T-cell (primary cell): ENCODE measurements at regions not wholly inside any gene's neighbourhood (a gene's known extent, or its start where the extent isn't known, plus 50 kb on each side); places are given as distances from the start of the nearest gene placed in this dataset.

ENCODE experiments used
- ATAC-seq, 4 experiments: fragments of 200-7000 bp in 3 of 4; fragments of 150-1000 bp in 1 of 4; cut with Tn5 transposase; replicated peaks in 1 of 4; 1 replicate in 3 of 4; 2 replicates in 1 of 4; pipeline ENCODE4 v1.10.0; 2021; ENCODE audit warnings: moderate library complexity in 3 of 4, mild to moderate bottlenecking in 2 of 4, moderate number of reproducible peaks in 1 of 4
- CTCF ChIA-PET, 2 donors: fragments of 300-600 bp; sonication (Branson Sonifier 250); formaldehyde crosslinking; loops; one replicate each; lab custom pipeline; 2022; ENCODE audit warnings: antibody characterized with exemption in 2 of 2; lab: Charles Lee
- POLR2A ChIA-PET, 2 donors: fragments of 300-600 bp; sonication (Branson Sonifier 250); formaldehyde crosslinking; loops; one replicate each; lab custom pipeline; 2022; ENCODE audit warnings: antibody characterized with exemption in 2 of 2; lab: Charles Lee
- DNase-seq, 35 experiments: peaks; one replicate each; pipeline versions ENCODE4 v3.0.0 to v3.0.0-alpha.2; 2013 to 2023
- H3K27ac ChIP-seq: one replicate; pipeline ENCODE4 v1.5.1; 2013; ENCODE audit warnings: low read length
- H3K27me3 ChIP-seq, 2 experiments: replicated peaks in 1 of 2; 1 replicate in 1 of 2; 2 replicates in 1 of 2; pipeline versions ENCODE4 v1.6.1 to v1.7.0; 2013; ENCODE audit warnings: low read length in 1 of 2, mixed read lengths in 1 of 2; ENCODE audit not compliant: control insufficient read depth in 2 of 2, insufficient read depth in 2 of 2; ENCODE audit errors: extremely low read depth in 1 of 2
- H3K36me3 ChIP-seq, 2 donors: 1 replicate in 1 of 2; 2 replicates in 1 of 2; pipeline versions ENCODE4 v1.6.1 to v1.7.0; 2013; ENCODE audit warnings: low read length in 1 of 2; ENCODE audit not compliant: control insufficient read depth in 2 of 2, insufficient read depth in 1 of 2; ENCODE audit errors: extremely low read depth in 1 of 2
- H3K4me1 ChIP-seq, 2 experiments: 1 replicate in 1 of 2; 2 replicates in 1 of 2; pipeline versions ENCODE4 v1.6.1 to v1.7.0; 2013; ENCODE audit warnings: low read length in 2 of 2, mixed read lengths in 1 of 2; ENCODE audit not compliant: insufficient read depth in 2 of 2, control insufficient read depth in 1 of 2; ENCODE audit errors: extremely low read depth in 1 of 2
- H3K4me3 ChIP-seq, 2 donors: 1 replicate in 1 of 2; 2 replicates in 1 of 2; pipeline versions ENCODE4 v1.5.1 to v1.7.0; 2013; ENCODE audit warnings: mild to moderate bottlenecking in 2 of 2, low read length in 1 of 2, moderate library complexity in 1 of 2; ENCODE audit not compliant: control insufficient read depth in 1 of 2; ENCODE audit errors: extremely low read depth in 1 of 2
- H3K9me3 ChIP-seq: 2 replicates; pipeline ENCODE4 v1.7.0; 2013
- H3K27ac Mint-ChIP-seq, 2 donors: one replicate each; pipeline ENCODE4 v1.8.0; 2020 to 2021; ENCODE audit warnings: mild to moderate bottlenecking in 2 of 2, mixed read lengths in 2 of 2
- H3K27me3 Mint-ChIP-seq, 2 donors: one replicate each; pipeline ENCODE4 v1.8.0; 2021 to 2022; ENCODE audit warnings: mixed read lengths in 2 of 2
- H3K36me3 Mint-ChIP-seq: one replicate; pipeline ENCODE4 v1.8.0; 2021; ENCODE audit warnings: mixed read lengths
- H3K4me1 Mint-ChIP-seq, 3 donors: one replicate each; pipeline ENCODE4 v1.8.0; 2020 to 2022; ENCODE audit warnings: mixed read lengths in 3 of 3, mild to moderate bottlenecking in 1 of 3
- H3K4me3 Mint-ChIP-seq, 3 donors: one replicate each; pipeline ENCODE4 v1.8.0; 2020 to 2022; ENCODE audit warnings: mild to moderate bottlenecking in 3 of 3, mixed read lengths in 3 of 3, moderate library complexity in 3 of 3
- H3K9me3 Mint-ChIP-seq, 3 donors: one replicate each; pipeline ENCODE4 v1.8.0; 2020 to 2022; ENCODE audit warnings: mixed read lengths in 3 of 3
- WGBS: methylation state at CpG from one replicate; pipeline ENCODE4 v1.1.5; 2013; ENCODE audit warnings: missing lambda C conversion rate; ENCODE audit not compliant: insufficient coverage; 5-methylcytosine and 5-hydroxymethylcytosine counted together

DNA sequence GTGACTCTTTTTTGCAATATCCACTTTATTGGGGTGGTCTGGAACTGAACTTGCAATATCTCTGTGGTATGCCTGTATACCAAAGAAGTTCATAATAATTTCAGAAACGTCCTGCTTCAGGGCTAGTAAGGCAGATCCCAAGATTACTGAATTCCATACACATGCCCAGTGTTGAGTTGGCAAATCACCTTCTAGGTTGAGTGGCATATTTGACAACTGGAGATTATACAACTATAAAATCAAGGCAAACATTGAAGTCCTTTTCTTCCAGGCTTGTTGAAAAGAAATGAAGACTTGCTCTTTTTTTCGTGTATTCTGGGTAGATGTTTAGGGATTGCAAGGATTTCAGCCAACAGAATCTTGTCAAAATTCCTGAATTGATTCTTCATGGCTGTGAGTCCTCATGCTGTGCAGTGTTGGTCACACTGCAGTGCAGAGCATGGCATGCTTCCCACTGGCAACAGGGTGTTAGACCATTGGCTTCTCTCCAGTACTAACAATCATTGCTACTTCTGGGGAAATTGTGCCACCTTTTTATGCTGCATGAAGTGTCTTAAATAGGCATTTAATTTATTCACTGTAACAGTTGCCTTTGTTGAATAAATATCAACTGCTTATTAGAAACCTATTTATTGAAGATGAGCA lies 367.1 kb upstream of the ADGRL4 start:
- Mint-ChIP-seq H3K36me3 (no peaks in the 10 kb centered on the region), H3K27ac (no peak overlapping the region), H3K27me3 (no peaks in the 10 kb centered on the region), H3K4me1 (no peaks in the 10 kb centered on the region), H3K4me3 (no peak overlapping the region), H3K9me3 (peaks cover 0 to 3% (median 3%) of the 10 kb centered on the region in 3 donors)
- H3K27ac ChIP-seq, result no peak overlapping the region
- no peaks in the 10 kb centered on the region for H3K27me3 ChIP-seq
- no peaks in the 10 kb centered on the region for H3K9me3 ChIP-seq
- H3K36me3 ChIP-seq, result no peaks in the 10 kb centered on the region
- no peak overlapping the region for H3K4me3 ChIP-seq
- DNase-seq (no peak), ATAC-seq (no peak)
- ChIA-PET POLR2A (no interaction called here), CTCF (no interaction called here)
- no CpG with 5 or more reads among the region's 2 CpGs for WGBS
- H3K4me1 ChIP-seq, result no peaks in the 10 kb centered on the region

DNA sequence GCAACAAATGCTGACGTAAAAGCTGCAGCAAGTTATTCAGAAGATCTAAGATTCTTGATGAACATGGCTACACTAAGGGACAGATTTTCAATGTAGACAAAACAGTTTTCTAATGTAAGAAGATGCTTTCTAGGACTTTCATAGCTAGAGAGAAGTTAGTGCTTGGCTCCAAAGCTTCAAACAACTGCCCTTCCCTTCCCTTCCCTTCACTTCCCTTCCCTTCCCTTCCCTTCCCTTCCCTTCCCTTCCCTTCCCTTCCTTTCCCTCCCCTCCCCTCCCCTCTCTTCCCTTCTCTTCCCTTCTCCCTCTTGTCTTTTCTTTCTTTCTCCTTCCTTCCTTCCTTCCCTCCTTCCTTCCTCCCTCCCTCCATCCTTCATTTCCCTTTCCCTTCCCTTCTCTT lies 365.3 kb upstream of the ADGRL4 start:
- Histone ChIP-seq H3K27ac (no peak overlapping the region), H3K4me1 (no peaks in the 10 kb centered on the region), H3K4me3 (no peak overlapping the region), H3K9me3 (no peaks in the 10 kb centered on the region), H3K27me3 (no peaks in the 10 kb centered on the region), H3K36me3 (no peaks in the 10 kb centered on the region)
- CTCF ChIA-PET, result no interaction called here
- POLR2A ChIA-PET, result no interaction called here
- H3K4me1 Mint-ChIP-seq, result no peaks in the 10 kb centered on the region
- ATAC-seq (no peak), DNase-seq (no peak)
- no peaks in the 10 kb centered on the region for H3K27me3 Mint-ChIP-seq
- no CpG with 5 or more reads among the region's 1 CpG for WGBS
- no peaks in the 10 kb centered on the region for H3K36me3 Mint-ChIP-seq
- H3K4me3 Mint-ChIP-seq, result no peak overlapping the region
- H3K9me3 Mint-ChIP-seq, result peaks cover 0 to 3% (median 0%) of the 10 kb centered on the region in 3 donors
- no peak overlapping the region for H3K27ac Mint-ChIP-seq

DNA sequence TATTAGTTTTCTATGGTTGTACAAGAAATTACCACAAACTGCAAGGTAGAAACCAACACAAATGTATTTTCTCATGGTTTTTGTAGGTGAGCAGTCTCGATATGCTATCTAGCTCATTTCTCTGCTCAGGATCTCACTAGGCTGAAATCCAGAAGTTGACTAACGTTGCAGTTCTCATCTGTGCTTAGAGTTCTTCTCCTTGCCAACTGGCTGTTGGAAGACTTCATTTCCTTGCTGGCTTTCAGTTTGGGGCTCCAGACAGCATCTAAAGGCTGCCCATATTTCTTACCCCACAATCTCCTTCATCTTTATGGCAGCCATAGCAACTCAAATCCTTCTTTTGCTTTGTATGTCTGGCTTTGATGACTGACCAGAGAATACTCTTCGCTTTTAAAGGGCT lies 362.6 kb upstream of the ADGRL4 start:
- POLR2A ChIA-PET, result no interaction called here
- Histone ChIP-seq H3K4me3 (no peak overlapping the region), H3K9me3 (no peaks in the 10 kb centered on the region), H3K36me3 (no peaks in the 10 kb centered on the region), H3K4me1 (no peaks in the 10 kb centered on the region), H3K27ac (no peak overlapping the region), H3K27me3 (no peaks in the 10 kb centered on the region)
- WGBS, result 37% methylated on average over 2 of the region's 3 CpGs
- ATAC-seq (no peak), DNase-seq (no peak)
- no peaks in the 10 kb centered on the region for H3K36me3 Mint-ChIP-seq
- no peak overlapping the region for H3K4me3 Mint-ChIP-seq
- no peaks in the 10 kb centered on the region for H3K4me1 Mint-ChIP-seq
- CTCF ChIA-PET, result no interaction called here
- peaks cover 0 to 4% (median 0%) of the 10 kb centered on the region in 3 donors for H3K9me3 Mint-ChIP-seq
- no peak overlapping the region for H3K27ac Mint-ChIP-seq
- no peaks in the 10 kb centered on the region for H3K27me3 Mint-ChIP-seq

DNA sequence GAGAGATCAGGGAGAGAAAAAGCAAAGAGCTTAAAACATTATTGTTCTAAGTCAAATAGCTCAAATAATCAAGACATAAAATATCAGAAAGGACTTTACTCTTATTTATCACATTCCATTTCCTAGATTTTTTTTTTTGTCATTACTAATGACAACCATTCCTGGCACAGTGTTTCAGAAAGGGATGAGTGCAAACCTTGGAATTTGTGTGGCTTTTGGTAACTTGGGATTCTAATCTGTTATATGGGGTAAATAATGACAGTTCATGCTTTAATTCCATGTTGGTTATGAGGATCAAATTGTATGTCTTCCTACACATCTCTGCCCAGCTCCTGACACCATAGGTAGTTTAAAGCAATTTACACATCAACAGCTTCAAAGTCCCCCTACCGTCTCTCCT lies 358.4 kb upstream of the ADGRL4 start:
- POLR2A ChIA-PET, result interaction anchor here in 1 of 2 donors (0.7 kb wide), 1 partner anchor 1820 kb away, joined by 3 read pairs; no protein-coding TSS in a partner anchor
- ATAC-seq, result no peak
- no CpG with 5 or more reads among the region's 1 CpG for WGBS

DNA sequence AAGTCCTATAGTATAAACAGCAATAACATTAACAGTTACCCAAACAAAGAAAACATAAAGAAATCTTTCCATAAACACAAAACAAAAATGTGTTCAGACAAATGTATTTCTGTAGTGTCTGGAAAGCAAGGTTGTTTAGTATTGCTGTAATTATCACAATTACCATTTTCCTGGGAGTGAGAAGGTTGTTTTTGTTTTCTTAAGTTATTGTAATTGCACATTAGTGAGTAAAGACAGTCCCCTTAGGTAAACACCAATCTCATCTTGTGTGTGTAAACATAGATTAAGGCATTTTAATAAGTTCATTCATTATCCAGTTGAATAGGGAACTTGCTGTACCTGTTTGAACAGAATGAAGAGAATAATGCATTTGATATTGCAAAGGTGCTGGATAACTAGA lies 356.9 kb upstream of the ADGRL4 start:
- Histone ChIP-seq H3K4me3 (no peak overlapping the region), H3K27ac (no peak overlapping the region), H3K27me3 (no peaks in the 10 kb centered on the region), H3K36me3 (no peaks in the 10 kb centered on the region), H3K4me1 (no peaks in the 10 kb centered on the region), H3K9me3 (no peaks in the 10 kb centered on the region)
- ATAC-seq (no peak), DNase-seq (no peak)
- H3K4me1 Mint-ChIP-seq, result no peaks in the 10 kb centered on the region
- no peak overlapping the region for H3K27ac Mint-ChIP-seq
- no peaks in the 10 kb centered on the region for H3K36me3 Mint-ChIP-seq
- peaks cover 0 to 4% (median 0%) of the 10 kb centered on the region in 3 donors for H3K9me3 Mint-ChIP-seq
- ChIA-PET CTCF (no interaction called here), POLR2A (no interaction called here)
- no peaks in the 10 kb centered on the region for H3K27me3 Mint-ChIP-seq
- no peak overlapping the region for H3K4me3 Mint-ChIP-seq

More for the DNA sequence above, 358.4 kb upstream of the ADGRL4 start:
- Mint-ChIP-seq H3K27me3 (no peaks in the 10 kb centered on the region), H3K4me1 (no peaks in the 10 kb centered on the region), H3K27ac (no peak overlapping the region), H3K4me3 (no peak overlapping the region), H3K36me3 (no peaks in the 10 kb centered on the region), H3K9me3 (peaks cover 0 to 4% (median 0%) of the 10 kb centered on the region in 3 donors)
- Histone ChIP-seq H3K27ac (no peak overlapping the region), H3K4me3 (no peak overlapping the region), H3K36me3 (no peaks in the 10 kb centered on the region), H3K9me3 (no peaks in the 10 kb centered on the region), H3K27me3 (no peaks in the 10 kb centered on the region), H3K4me1 (no peaks in the 10 kb centered on the region)
- no peak for DNase-seq
- CTCF ChIA-PET, result no interaction called here

DNA sequence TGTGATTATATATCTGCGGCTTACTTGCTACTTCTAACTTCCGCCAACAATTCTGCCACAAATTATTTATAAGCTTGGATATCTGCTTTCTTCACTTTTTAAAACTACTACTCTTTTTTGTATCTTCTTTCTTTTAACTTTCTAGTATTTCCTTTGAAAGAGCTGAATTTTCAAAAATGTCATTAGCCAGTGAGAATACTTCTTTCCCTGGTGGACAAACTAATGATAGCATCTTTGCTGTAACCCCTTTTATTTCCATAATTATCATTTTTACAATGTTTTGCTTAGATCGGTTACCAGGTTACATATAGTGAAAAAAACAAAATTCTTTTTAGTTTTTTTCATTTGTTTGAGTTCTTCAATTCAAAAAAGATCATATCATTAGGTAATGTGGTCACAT lies 355.9 kb upstream of the ADGRL4 start:
- WGBS, result no CpG with 5 or more reads among the region's 3 CpGs
- no peaks in the 10 kb centered on the region for H3K4me1 Mint-ChIP-seq
- POLR2A ChIA-PET, result no interaction called here

GRCh38 chr1:79355090-79355489 lies 348.6 kb upstream of the ADGRL4 start:
- H3K4me1 ChIP-seq, result no peaks in the 10 kb centered on the region
- no peaks in the 10 kb centered on the region for H3K27me3 ChIP-seq
- ATAC-seq (no peak), DNase-seq (no peak)
- H3K27ac Mint-ChIP-seq, result no peak overlapping the region
- H3K27me3 Mint-ChIP-seq, result no peaks in the 10 kb centered on the region
- ChIA-PET CTCF (no interaction called here), POLR2A (no interaction called here)
- no peaks in the 10 kb centered on the region for H3K36me3 Mint-ChIP-seq
- WGBS, result 62% methylated on average over 2 of the region's 4 CpGs
- no peak overlapping the region for H3K27ac ChIP-seq
- H3K9me3 Mint-ChIP-seq, result no peaks in the 10 kb centered on the region
- no peak overlapping the region for H3K4me3 ChIP-seq
- H3K9me3 ChIP-seq, result no peaks in the 10 kb centered on the region
- H3K36me3 ChIP-seq, result no peaks in the 10 kb centered on the region
- no peaks in the 10 kb centered on the region for H3K4me1 Mint-ChIP-seq
- H3K4me3 Mint-ChIP-seq, result no peak overlapping the region

More for the DNA sequence above, 355.9 kb upstream of the ADGRL4 start:
- H3K27ac ChIP-seq, result no peak overlapping the region
- Mint-ChIP-seq H3K27ac (no peak overlapping the region), H3K36me3 (no peaks in the 10 kb centered on the region), H3K4me3 (no peak overlapping the region), H3K9me3 (peaks cover 0 to 4% (median 0%) of the 10 kb centered on the region in 3 donors), H3K27me3 (no peaks in the 10 kb centered on the region)
- H3K36me3 ChIP-seq, result no peaks in the 10 kb centered on the region
- no peaks in the 10 kb centered on the region for H3K27me3 ChIP-seq
- CTCF ChIA-PET, result interaction anchor here in 1 of 2 donors (0.7 kb wide), 1 partner anchor 9 kb away, joined by 4 read pairs; no protein-coding TSS in a partner anchor
- H3K4me3 ChIP-seq, result no peak overlapping the region
- H3K9me3 ChIP-seq, result no peaks in the 10 kb centered on the region
- no peaks in the 10 kb centered on the region for H3K4me1 ChIP-seq
- ATAC-seq, result no peak
- no peak for DNase-seq
